ENCODE measurements at regions not wholly inside any gene's neighbourhood (a gene's known extent, or its start where the extent isn't known, plus 50 kb on each side); places are given as distances from the start of the nearest gene placed in this dataset.

- H4K5ac ChIP-seq (ENCODE audit: low read depth, low read length) = no peak overlapping the region
- H3K4me2 ChIP-seq (ENCODE audit: low read depth, low read length) = no peak overlapping the region
- peaks cover 4% of the 10 kb centered on the region for H3K4me1 ChIP-seq (ENCODE audit: control insufficient read depth, insufficient read depth, low read length)
- no peak overlapping the region for H3K9ac ChIP-seq (ENCODE audit: low read depth, low read length)
- H3K14ac ChIP-seq (replicated peaks; ENCODE audit: low read depth, low read length) = no peak overlapping the region
- H3K4me3 ChIP-seq (ENCODE audit: insufficient read depth, low read depth, low read length) = no peak overlapping the region
- H4K8ac ChIP-seq (ENCODE audit: low read depth in 2 of 2, low read length in 2 of 2) = no peak overlapping the region
- H2AK5ac ChIP-seq (ENCODE audit: low read depth, low read length) = no peak overlapping the region
- in situ Hi-C loops (cut with MboI; ENCODE audit: low sequenced_read_pairs) = no loop called here
- no peak overlapping the region for H3K27ac ChIP-seq (ENCODE audit: insufficient read depth, low read length)
- ChIA-PET CTCF (no interaction called here), POLR2A (ENCODE audit: unreplicated experiment) (no interaction called here)
- H3K4ac ChIP-seq (ENCODE audit: low read depth, low read length) = no peak overlapping the region
- H3K36me3 ChIP-seq (ENCODE audit: control insufficient read depth, insufficient read depth, low read length) = no peaks in the 10 kb centered on the region
- TF ChIP-seq RFX5 (IDR thresholded peaks at IDR 0.05; ENCODE audit: low read depth, low read length) (no peak), SMC3 (IDR thresholded peaks at IDR 0.05; ENCODE audit: low read depth, low read length) (no peak), CEBPB (IDR thresholded peaks at IDR 0.05; ENCODE audit: low read depth, low read length) (no peak), CHD1 (IDR thresholded peaks at IDR 0.05; ENCODE audit: low read depth, low read length) (no peak), BHLHE40 (IDR thresholded peaks at IDR 0.05; ENCODE audit: low read depth, low read length) (no peak), FOS (IDR thresholded peaks at IDR 0.05; ENCODE audit: low read depth, low read length) (no peak), MAFK (IDR thresholded peaks at IDR 0.05; ENCODE audit: low read depth, low read length) (no peak), POLR2A (IDR thresholded peaks at IDR 0.05; ENCODE audit: low read depth, low read length) (no peak), RCOR1 (IDR thresholded peaks at IDR 0.05; ENCODE audit: insufficient replicate concordance, low read length) (no peak), NFE2L2 (IDR thresholded peaks at IDR 0.05; ENCODE audit: low read depth, low read length) (no peak)
- H2BK20ac ChIP-seq (ENCODE audit: low read depth, low read length) = no peak overlapping the region
- 0 out of 2 replicates have a peak, but pooled peaks have one; percentile 32 for ATAC-seq (ENCODE audit: low read depth)
- peak; percentile 3 for DNase-seq
- no peak overlapping the region for H2AFZ ChIP-seq (replicated peaks; ENCODE audit: low read length, poor library complexity)
- H2BK15ac ChIP-seq (ENCODE audit: low read depth, low read length) = no peak overlapping the region
- H2AK9ac ChIP-seq (replicated peaks; ENCODE audit: low read depth, low read length, poor library complexity) = no peak overlapping the region
- intact Hi-C loops (cut with micrococcal nuclease) = no loop called here
- BruUV-seq (replicated peaks) = no TSS peak
- H3K23ac ChIP-seq (ENCODE audit: low read depth, low read length) = no peak overlapping the region
- H2BK5ac ChIP-seq (ENCODE audit: low read depth, low read length, poor library complexity, severe bottlenecking) = no peak overlapping the region
- dilution Hi-C loops (cut with HindIII; ENCODE audit: low sequenced_read_pairs, unreplicated experiment) = no loop called here
- H3K9me1 ChIP-seq (ENCODE audit: insufficient read depth, low read length) = peaks cover 8% of the 10 kb centered on the region; the same call in 1 of the 2 replicates
- no peaks in the 10 kb centered on the region for H4K20me1 ChIP-seq (ENCODE audit: insufficient read depth, low read length)
- H3K79me1 ChIP-seq (ENCODE audit: low read depth in 1 of 2, low read length in 2 of 2) = no peaks in the 10 kb centered on the region
- no peak overlapping the region for H3K18ac ChIP-seq (ENCODE audit: low read depth, low read length)
- H4K91ac ChIP-seq (ENCODE audit: insufficient read depth, low read depth, low read length) = no peak overlapping the region
- H3K27me3 ChIP-seq (ENCODE audit: control insufficient read depth, insufficient read depth, low read length) = peaks cover 29% of the 10 kb centered on the region
- H3K56ac ChIP-seq (ENCODE audit: extremely low read depth, insufficient read depth, low read length) = no peak overlapping the region
- WGBS, 2 experiments (ENCODE audit: extremely low coverage in 2 of 2, insufficient read length in 1 of 2) = 54% methylated on average over 2 of the region's 7 CpGs; no CpG with 5 or more reads in 1 of the 2 experiments
- H3K9me3 ChIP-seq (ENCODE audit: control insufficient read depth, insufficient read depth, low read length) = no peaks in the 10 kb centered on the region
- no peak overlapping the region for H2BK120ac ChIP-seq (ENCODE audit: low read depth, low read length)
Observed at GRCh38 chr14:55877942-55878341, 240.3 kb upstream of the PELI2 start.
